Activated CD8-positive, alpha-beta memory T cell treated with anti-CD3 and anti-CD28 coated beads, Interleukin-2, amount 50 U/mL, for 48 hours (primary cell): ENCODE measurements at regions not wholly inside any gene's neighbourhood (a gene's known extent, or its start where the extent isn't known, plus 50 kb on each side); places are given as distances from the start of the nearest gene placed in this dataset.
"Not testable (repeated sequence)": the region's sequence is repeated elsewhere in the genome, so short reads cannot be mapped to it uniquely, and the experiment has no call there.

Experiments
- DNase-seq: peaks from one replicate; pipeline ENCODE4 v3.0.0-alpha.2; 2020

DNA sequence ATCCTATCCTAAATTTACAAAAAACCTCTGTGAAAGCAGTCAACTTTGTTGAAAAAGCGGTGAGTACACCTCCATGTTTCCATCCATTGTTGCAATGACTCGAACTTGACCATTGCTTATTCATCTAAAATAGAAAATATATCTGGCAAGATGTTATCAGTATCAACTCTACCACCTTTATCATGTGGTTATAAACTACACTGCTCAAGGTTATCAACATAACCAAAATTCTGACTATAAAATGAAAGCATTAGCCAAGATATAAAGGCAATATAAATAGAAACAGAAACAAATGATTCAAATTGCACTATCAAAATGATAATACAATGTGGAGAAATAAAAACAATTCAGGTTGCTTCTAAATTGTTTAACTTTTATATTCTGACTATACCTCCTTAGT, 150.0 kb downstream of the AVL9 start:
- not testable (repeated sequence) for DNase-seq

DNA sequence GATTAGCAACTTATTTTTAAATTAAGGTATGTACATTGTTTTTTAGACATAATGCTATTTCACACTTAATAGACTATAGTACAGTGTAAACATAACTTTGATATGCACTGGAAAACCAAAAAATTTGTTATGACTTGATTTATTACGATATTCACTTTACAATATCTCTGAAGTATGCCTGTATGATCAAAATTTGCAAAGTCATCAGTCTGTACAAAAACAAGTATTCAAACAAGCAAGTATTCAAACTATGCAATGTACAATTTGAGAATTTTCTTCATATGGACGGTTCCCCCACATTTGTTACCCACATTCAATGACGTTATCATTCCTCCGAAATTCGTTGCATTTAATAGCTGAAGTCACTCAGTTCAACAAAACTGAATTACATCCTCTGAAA, 147.9 kb downstream of the AVL9 start:
- DNase-seq = no peak

DNA sequence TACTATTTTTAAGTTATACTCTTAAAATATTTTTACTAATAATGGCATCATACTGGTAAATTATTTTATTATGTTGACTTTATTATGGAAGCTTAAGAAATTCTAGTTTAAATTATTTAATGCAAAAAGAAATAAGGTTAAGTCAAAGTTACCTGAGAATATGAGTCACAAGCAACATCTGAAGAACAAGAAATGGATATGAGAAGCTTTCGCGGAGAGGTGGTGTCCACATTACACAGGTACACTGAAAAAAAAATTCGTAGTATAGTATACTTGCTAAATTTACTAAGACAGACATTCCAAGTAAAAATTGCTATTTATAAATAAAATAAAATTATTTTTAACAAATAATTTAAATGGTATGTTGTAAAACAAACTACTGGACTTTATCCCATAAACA, 143.8 kb downstream of the AVL9 start:
- no peak for DNase-seq

DNA sequence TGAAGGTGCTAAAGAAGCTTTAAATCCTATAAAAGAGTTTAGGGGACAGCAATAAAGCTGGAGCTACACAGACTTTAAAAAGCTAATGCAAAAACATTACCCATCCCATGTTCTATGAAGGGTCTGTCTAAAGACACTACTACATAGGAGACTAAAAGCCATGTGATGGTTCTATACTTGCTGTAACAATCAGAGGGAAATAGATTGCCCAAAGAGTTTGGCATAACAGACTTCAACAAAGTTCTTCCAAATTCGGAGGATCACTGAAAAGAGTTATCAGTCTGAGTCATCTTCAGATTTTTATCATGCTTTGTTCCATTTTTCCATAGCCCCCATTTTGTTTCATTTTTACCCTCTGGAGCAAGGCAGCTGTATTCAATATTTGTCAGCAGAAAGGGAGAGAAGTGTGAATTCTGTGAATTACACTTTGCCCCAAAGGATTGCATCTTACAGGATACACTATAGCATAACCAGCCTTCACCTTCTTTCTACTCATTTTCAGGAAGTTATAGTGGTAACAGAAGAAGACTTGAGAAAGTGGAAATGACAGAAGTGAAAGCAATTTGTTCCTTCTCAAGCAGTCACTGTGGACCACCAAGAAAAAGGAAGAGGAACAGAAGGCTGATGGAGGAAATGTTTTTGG, 143.3 kb downstream of the AVL9 start:
- not testable (repeated sequence) for DNase-seq
